Adrenal gland (tissue), 5 donors: ENCODE measurements at regions not wholly inside any gene's neighbourhood (a gene's known extent, or its start where the extent isn't known, plus 50 kb on each side); places are given as distances from the start of the nearest gene placed in this dataset.

Source experiments
- CTCF ChIP-seq, 6 experiments: fragments of 450-650 bp in 4 of 6; fragments of 200-600 bp in 2 of 6; sonication (generic) in 1 of 6; IDR thresholded peaks; 1 replicate in 5 of 6; 2 replicates in 1 of 6; pipeline versions ENCODE4 v1.5.1 to v1.8.0; 2016 to 2021; ENCODE audit warnings: antibody characterized with exemption in 6 of 6, mild to moderate bottlenecking in 2 of 6, moderate library complexity in 1 of 6
- POLR2A ChIP-seq, 2 donors: fragments of 450-650 bp; IDR thresholded peaks; one replicate each; pipeline ENCODE4 v1.6.1; 2017; ENCODE audit warnings: antibody characterized with exemption in 2 of 2, mild to moderate bottlenecking in 2 of 2, moderate library complexity in 1 of 2
- donor health status: DM: no; HTN: no; CAD: no.

GRCh38 chr6:8335896-8336295 is 99.4 kb downstream of the SLC35B3 start:
- no peak for TF ChIP-seq CTCF (IDR thresholded peaks at IDR 0.05)
- no peak for TF ChIP-seq POLR2A (IDR thresholded peaks at IDR 0.05)
